D721Med (cell line): ENCODE measurements at regions not wholly inside any gene's neighbourhood (a gene's known extent, or its start where the extent isn't known, plus 50 kb on each side); places are given as distances from the start of the nearest gene placed in this dataset.

Experiments
- DNase-seq: peaks from one replicate; pipeline ENCODE4 v3.0.0; 2011; ENCODE audit warnings: low spot score; ENCODE audit not compliant: insufficient read length
- FAIRE-seq: peaks from 2 replicates; lab custom pipeline; 2011; peaks lifted over from hg19 to GRCh38; lab: Jason Lieb, UNC
- TF ChIP-seq, protein P1 (sequence below): IDR thresholded peaks from 2 replicates; pipeline ENCODE4 v1.5.1; 2012; ENCODE audit warnings: mild to moderate bottlenecking, control low read depth; ENCODE audit not compliant: insufficient read depth; ENCODE audit errors: missing control alignments

DNA sequence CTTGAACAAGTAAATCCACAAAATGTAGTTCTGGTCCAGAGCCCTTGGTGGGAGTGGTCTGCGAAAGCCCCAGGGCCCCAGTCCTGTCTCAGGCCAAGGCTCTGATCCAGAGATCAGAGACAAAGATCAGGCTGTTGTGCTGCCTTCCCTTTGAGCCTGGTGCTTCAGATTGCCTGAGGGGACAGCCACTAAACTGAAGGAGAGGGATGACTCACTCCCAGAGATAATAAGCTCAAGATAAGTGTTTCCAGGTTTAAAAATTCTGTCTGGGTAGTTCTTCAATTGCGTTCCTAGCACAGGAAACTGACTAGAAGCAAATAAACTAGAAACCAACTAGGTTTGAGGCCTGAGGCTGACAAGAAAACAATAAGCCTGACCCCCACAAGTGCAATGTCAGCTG is 190.2 kb downstream of the RAMP3 start:
- TF ChIP-seq, protein P1, sequence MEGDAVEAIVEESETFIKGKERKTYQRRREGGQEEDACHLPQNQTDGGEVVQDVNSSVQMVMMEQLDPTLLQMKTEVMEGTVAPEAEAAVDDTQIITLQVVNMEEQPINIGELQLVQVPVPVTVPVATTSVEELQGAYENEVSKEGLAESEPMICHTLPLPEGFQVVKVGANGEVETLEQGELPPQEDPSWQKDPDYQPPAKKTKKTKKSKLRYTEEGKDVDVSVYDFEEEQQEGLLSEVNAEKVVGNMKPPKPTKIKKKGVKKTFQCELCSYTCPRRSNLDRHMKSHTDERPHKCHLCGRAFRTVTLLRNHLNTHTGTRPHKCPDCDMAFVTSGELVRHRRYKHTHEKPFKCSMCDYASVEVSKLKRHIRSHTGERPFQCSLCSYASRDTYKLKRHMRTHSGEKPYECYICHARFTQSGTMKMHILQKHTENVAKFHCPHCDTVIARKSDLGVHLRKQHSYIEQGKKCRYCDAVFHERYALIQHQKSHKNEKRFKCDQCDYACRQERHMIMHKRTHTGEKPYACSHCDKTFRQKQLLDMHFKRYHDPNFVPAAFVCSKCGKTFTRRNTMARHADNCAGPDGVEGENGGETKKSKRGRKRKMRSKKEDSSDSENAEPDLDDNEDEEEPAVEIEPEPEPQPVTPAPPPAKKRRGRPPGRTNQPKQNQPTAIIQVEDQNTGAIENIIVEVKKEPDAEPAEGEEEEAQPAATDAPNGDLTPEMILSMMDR: no peak
- no peak for DNase-seq
- no peak for FAIRE-seq

DNA sequence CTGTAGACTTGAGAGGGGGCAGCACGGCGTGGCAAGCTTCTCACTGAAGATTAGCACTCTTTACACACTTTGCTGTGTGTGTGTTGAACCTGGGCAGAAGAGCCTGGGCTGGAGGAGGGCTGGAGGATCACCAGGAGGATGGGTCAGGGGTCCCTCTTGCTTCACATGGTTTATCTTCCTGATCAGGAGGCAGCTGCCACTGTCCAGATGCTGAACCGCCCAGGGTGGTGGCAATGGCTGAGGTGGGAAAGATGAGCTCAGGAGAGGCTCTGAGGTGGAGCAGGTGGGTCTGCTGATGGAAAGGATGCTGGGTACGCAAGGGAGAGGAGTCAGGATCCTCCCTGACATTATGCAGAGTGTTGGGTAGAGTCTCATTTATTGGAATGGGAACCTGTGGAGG is 191.5 kb downstream of the RAMP3 start:
- DNase-seq (no peak), FAIRE-seq (no peak)
- TF ChIP-seq, protein P1: no peak

DNA sequence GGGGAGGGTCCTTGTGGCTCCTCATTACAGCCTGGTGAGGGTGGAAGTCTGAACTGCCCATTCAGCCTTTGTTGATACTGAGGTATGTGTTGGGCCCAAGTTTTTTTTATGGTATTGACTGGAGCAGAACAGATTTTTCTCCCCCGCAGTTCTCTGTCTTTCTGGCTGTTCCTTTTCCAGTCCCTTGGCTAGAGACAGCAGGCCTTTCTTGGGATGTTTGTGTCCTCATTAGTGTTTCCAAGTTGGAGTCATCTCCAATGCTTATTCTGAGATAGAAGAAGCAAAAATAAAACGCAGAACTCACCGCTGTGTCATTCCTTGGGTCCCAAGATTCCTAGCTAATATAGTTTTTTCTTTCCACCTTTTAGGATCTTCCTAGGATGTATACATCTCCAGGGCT is 193.3 kb downstream of the RAMP3 start:
- no peak for DNase-seq
- no peak for FAIRE-seq
- TF ChIP-seq, protein P1: no peak

DNA sequence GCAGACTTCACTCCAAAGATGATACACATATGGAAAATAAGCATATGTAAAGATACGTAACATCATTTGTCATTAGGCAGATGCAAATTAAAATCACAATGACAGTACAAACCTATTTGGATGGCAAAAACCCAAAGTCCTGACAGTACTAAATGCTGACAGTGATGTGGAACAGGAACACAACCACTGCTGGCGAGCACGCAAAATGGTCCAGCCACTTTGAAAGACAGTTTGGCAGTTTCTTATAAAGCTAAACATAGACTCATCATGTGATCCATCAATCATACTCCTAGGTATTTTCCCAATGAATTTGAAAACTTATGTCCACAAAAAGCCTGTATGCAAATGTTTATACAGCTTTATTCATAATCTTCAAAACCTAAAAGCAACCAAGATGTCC is 200.7 kb downstream of the RAMP3 start:
- FAIRE-seq: no peak

DNA sequence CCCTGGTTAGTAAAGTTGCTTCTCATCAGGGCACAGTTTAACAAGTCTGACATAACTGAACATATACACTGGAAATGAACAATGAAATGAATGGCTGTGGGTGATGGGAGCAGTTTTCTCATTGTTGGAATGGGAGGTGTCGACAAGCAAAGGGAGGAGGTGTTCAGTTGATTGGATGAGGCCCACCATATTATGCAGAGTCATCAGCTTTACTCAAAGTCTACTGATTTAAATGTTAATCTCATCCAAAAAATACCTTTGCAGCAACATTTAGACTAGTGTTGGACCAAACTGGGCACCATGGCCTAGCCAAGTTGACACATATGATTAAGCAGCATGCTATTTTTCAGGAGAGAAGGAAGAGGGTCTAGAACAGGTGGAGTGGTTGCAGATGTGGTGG is 201.7 kb downstream of the RAMP3 start:
- DNase-seq (no peak), FAIRE-seq (no peak)
- TF ChIP-seq, protein P1: no peak

More for the DNA sequence above, 200.7 kb downstream of the RAMP3 start:
- TF ChIP-seq, protein P1: no peak
- no peak for DNase-seq

DNA sequence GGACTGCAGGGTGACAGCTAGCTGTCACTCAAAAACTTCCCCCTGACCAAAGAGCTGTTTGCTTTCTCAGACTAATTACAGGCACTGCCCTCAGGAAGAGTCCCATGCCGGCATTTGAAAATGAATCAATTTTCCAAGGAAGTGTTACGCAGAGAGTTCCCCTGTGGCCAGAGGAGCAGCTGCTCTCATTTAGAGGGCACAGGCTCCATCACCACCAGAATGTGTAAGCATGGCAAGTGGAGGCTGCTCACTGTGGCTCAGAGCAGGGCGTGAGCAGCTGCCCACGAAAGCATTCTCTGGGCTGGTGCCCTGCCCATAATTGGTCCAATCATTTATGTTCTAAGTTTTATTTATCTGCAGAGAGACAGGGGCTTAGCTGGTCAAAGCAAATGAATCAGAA is 202.2 kb downstream of the RAMP3 start:
- no peak for DNase-seq
- FAIRE-seq: no peak
- TF ChIP-seq, protein P1: no peak

DNA sequence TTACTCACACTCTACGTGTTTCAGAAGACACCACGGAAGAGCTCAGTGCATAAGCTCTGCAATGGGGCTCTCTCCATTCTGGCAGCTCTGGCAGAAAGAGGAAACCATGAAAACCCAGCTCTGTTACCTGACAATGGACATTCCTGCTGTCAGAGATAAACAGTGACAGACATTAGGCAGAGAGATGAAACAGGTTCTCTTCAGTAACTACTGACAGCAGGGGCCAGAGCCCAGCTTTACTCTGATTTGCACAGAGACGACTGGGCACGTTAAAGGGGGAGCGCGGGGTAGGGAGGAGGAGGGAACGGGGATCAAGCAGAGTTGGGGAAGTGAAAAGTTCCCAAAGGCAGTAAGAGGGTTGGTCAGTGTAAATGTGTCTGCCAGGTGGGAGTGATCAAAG is 206.1 kb downstream of the RAMP3 start:
- TF ChIP-seq, protein P1: no peak
- no peak for FAIRE-seq
- DNase-seq: no peak
